ENCODE measurements at regions not wholly inside any gene's neighbourhood (a gene's known extent, or its start where the extent isn't known, plus 50 kb on each side); places are given as distances from the start of the nearest gene placed in this dataset.

- no peak for DNase-seq (ENCODE audit: low read depth)
These were observed 200.5 kb upstream of the TPM1 start for GRCh38 chr15:62841891-62842559.

GRCh38 chr15:62843311-62843710 lies 199.2 kb upstream of the TPM1 start:
- no peak for DNase-seq (ENCODE audit: low read depth)

GRCh38 chr15:62844564-62845240 lies 197.8 kb upstream of the TPM1 start:
- DNase-seq (ENCODE audit: low read depth): no peak

- DNase-seq (ENCODE audit: low read depth): no peak
These were observed 197.1 kb upstream of the TPM1 start for GRCh38 chr15:62845241-62846126.

- DNase-seq (ENCODE audit: low read depth): no peak
These were observed 196.3 kb upstream of the TPM1 start for GRCh38 chr15:62846131-62846804.

GRCh38 chr15:62846805-62847495 lies 195.6 kb upstream of the TPM1 start:
- DNase-seq (ENCODE audit: low read depth): no peak

GRCh38 chr15:62847900-62848489 lies 194.6 kb upstream of the TPM1 start:
- DNase-seq (ENCODE audit: low read depth): peak; percentile 20

- no peak for DNase-seq (ENCODE audit: low read depth)
These were observed 193.9 kb upstream of the TPM1 start for GRCh38 chr15:62848632-62849050.

- DNase-seq (ENCODE audit: low read depth): no peak
These were observed 193.0 kb upstream of the TPM1 start for GRCh38 chr15:62849316-62850106.

GRCh38 chr15:62850318-62850717 lies 192.2 kb upstream of the TPM1 start:
- DNase-seq (ENCODE audit: low read depth): no peak

GRCh38 chr15:62850791-62851291 lies 191.7 kb upstream of the TPM1 start:
- DNase-seq (ENCODE audit: low read depth): no peak

GRCh38 chr15:62853114-62853840 lies 189.3 kb upstream of the TPM1 start:
- no peak for DNase-seq (ENCODE audit: low read depth)

GRCh38 chr15:62853841-62854225 lies 188.7 kb upstream of the TPM1 start:
- no peak for DNase-seq (ENCODE audit: low read depth)

- no peak for DNase-seq (ENCODE audit: low read depth)
These were observed 188.0 kb upstream of the TPM1 start for GRCh38 chr15:62854420-62855084.

- DNase-seq (ENCODE audit: low read depth): no peak
These were observed 187.5 kb upstream of the TPM1 start for GRCh38 chr15:62855085-62855476.

GRCh38 chr15:62856466-62857246 lies 185.9 kb upstream of the TPM1 start:
- DNase-seq (ENCODE audit: low read depth): no peak

- DNase-seq (ENCODE audit: low read depth): no peak
These were observed 185.1 kb upstream of the TPM1 start for GRCh38 chr15:62857411-62857853.

GRCh38 chr15:62858343-62858742 lies 184.2 kb upstream of the TPM1 start:
- DNase-seq (ENCODE audit: low read depth): no peak
